ENCODE measurements at regions not wholly inside any gene's neighbourhood (a gene's known extent, or its start where the extent isn't known, plus 50 kb on each side); places are given as distances from the start of the nearest gene placed in this dataset.

GRCh38 chr15:96716075-96716474 is 385.6 kb downstream of the NR2F2 start:
- no peaks in the 10 kb centered on the region for H3K27me3 ChIP-seq (ENCODE audit: control insufficient read depth in 1 of 2, insufficient read depth in 2 of 2, low read length in 2 of 2)
- H3K4me1 ChIP-seq (ENCODE audit: insufficient read depth, low read length), result no peaks in the 10 kb centered on the region
- WGBS (ENCODE audit: low lambda C conversion rate), result 7% methylated on average over 6 of the region's 6 CpGs
- no peak overlapping the region for H3K27ac ChIP-seq (ENCODE audit: extremely low read length, insufficient read depth, low read length)
- H3K36me3 ChIP-seq (replicated peaks in 1 of 2; ENCODE audit: control insufficient read depth in 1 of 2, insufficient read depth in 2 of 2, low read length in 2 of 2), result no peaks in the 10 kb centered on the region
- H3K79me2 ChIP-seq (ENCODE audit: insufficient read depth, low read length), result no peaks in the 10 kb centered on the region
- no peaks in the 10 kb centered on the region for H3K9me3 ChIP-seq (ENCODE audit: low read length)
- CTCF ChIA-PET (ENCODE audit: low intra/inter-chr PET ratio, low total read pairs), result no interaction called here
- POLR2A ChIA-PET, result no interaction called here
- intact Hi-C loops (cut with micrococcal nuclease; ENCODE audit: unreplicated experiment) (no loop called here), in situ Hi-C loops (cut with HindIII; ENCODE audit: extremely low pct_ligation_motif_present, low pct_unique_long_range_greater_than_20kb) (no loop called here)
- no TSS peak for BruUV-seq (replicated peaks)
- ATAC-seq, result no peak
- no peak for DNase-seq (ENCODE audit: low spot score)
- H3K4me3 ChIP-seq (replicated peaks in 1 of 3; ENCODE audit: insufficient read depth in 1 of 3, low read depth in 2 of 3, low read length in 3 of 3), result no peak overlapping the region
- no peak overlapping the region for H3K4me2 ChIP-seq (ENCODE audit: low read depth, low read length)
- no peak overlapping the region for H2AFZ ChIP-seq (ENCODE audit: low read length)
- no peaks in the 10 kb centered on the region for H4K20me1 ChIP-seq (ENCODE audit: insufficient read depth, low read length)
- TF ChIP-seq NFKBIZ (CRISPR knock-in tag; IDR thresholded peaks at IDR 0.05) (no peak), NFIB (CRISPR knock-in tag; IDR thresholded peaks at IDR 0.05; ENCODE audit: borderline replicate concordance) (no peak), E2F5 (CRISPR knock-in tag; conservative IDR thresholded peaks at IDR 0.05) (no peak), ARID2 (CRISPR knock-in tag; IDR thresholded peaks at IDR 0.05; ENCODE audit: borderline replicate concordance) (no peak), U2AF2 (IDR thresholded peaks at IDR 0.05; ENCODE audit: low read depth, low read length) (no peak), STAG1 (CRISPR knock-in tag; IDR thresholded peaks at IDR 0.05) (no peak)
- H3K9ac ChIP-seq (ENCODE audit: insufficient read depth, low read depth, low read length), result no peak overlapping the region
- FAIRE-seq, result no peak

- Histone ChIP-seq H2AFZ (ENCODE audit: low read length) (no peak overlapping the region), H3K9me3 (ENCODE audit: low read length) (no peaks in the 10 kb centered on the region), H3K9ac (ENCODE audit: insufficient read depth, low read depth, low read length) (no peak overlapping the region), H3K4me2 (ENCODE audit: low read depth, low read length) (no peak overlapping the region), H4K20me1 (ENCODE audit: insufficient read depth, low read length) (no peaks in the 10 kb centered on the region), H3K4me1 (ENCODE audit: insufficient read depth, low read length) (no peaks in the 10 kb centered on the region), H3K4me3 (replicated peaks in 1 of 3; ENCODE audit: insufficient read depth in 1 of 3, low read depth in 2 of 3, low read length in 3 of 3) (no peak overlapping the region), H3K36me3 (replicated peaks in 1 of 2; ENCODE audit: control insufficient read depth in 1 of 2, insufficient read depth in 2 of 2, low read length in 2 of 2) (no peaks in the 10 kb centered on the region), H3K27ac (ENCODE audit: extremely low read length, insufficient read depth, low read length) (no peak overlapping the region), H3K27me3 (ENCODE audit: control insufficient read depth in 1 of 2, insufficient read depth in 2 of 2, low read length in 2 of 2) (no peaks in the 10 kb centered on the region), H3K79me2 (ENCODE audit: insufficient read depth, low read length) (no peaks in the 10 kb centered on the region)
- ChIA-PET CTCF (ENCODE audit: low intra/inter-chr PET ratio, low total read pairs) (no interaction called here), POLR2A (no interaction called here)
- 7% methylated on average over 3 of the region's 3 CpGs for WGBS (ENCODE audit: low lambda C conversion rate)
- no TSS peak for BruUV-seq (replicated peaks)
- no peak for FAIRE-seq
- no peak for DNase-seq (ENCODE audit: low spot score)
- intact Hi-C loops (cut with micrococcal nuclease; ENCODE audit: unreplicated experiment), result no loop called here
- in situ Hi-C loops (cut with HindIII; ENCODE audit: extremely low pct_ligation_motif_present, low pct_unique_long_range_greater_than_20kb), result no loop called here
- ATAC-seq, result no peak
- no peak for TF ChIP-seq ZNF256 (CRISPR knock-in tag; conservative IDR thresholded peaks at IDR 0.05)
- no peak for TF ChIP-seq CERS6 (CRISPR knock-in tag; IDR thresholded peaks at IDR 0.05)
- no peak for TF ChIP-seq ZFP91 (CRISPR knock-in tag; IDR thresholded peaks at IDR 0.05; ENCODE audit: borderline replicate concordance)
- no peak for TF ChIP-seq ZNF512 (CRISPR knock-in tag; IDR thresholded peaks at IDR 0.05)
- TF ChIP-seq ATF6 (CRISPR knock-in tag; conservative IDR thresholded peaks at IDR 0.05), result no peak
- no peak for TF ChIP-seq CEBPG (CRISPR knock-in tag; IDR thresholded peaks at IDR 0.05)
- TF ChIP-seq ZNF24 (IDR thresholded peaks at IDR 0.05), result no peak
- TF ChIP-seq STAT5B (CRISPR knock-in tag; IDR thresholded peaks at IDR 0.05), result no peak
Measured at GRCh38 chr15:96716478-96716877, 386.0 kb downstream of the NR2F2 start.

Data from HepG2 (cell line).